ENCODE measurements at regions not wholly inside any gene's neighbourhood (a gene's known extent, or its start where the extent isn't known, plus 50 kb on each side); places are given as distances from the start of the nearest gene placed in this dataset.

DNA sequence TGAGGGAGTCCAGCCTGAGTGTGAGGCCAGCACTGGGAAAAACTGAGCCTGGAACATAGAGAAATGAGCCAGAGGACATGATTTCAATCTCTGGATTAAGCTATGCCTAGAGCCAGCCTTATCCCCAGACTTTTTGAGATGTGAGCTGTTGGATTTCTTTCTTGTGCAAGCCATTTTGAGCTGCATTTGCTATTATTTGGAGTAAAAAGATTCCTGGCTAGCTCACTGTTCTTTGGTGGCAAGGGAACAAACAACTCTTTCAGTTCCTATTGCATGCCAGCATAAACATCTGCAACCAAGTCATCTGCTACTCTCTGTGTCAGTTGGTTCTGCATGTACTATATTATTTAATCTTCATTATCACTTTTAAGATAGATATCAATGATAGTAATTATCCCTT, 70.1 kb upstream of the MAN2A1 start:
- no peaks in the 10 kb centered on the region for H3K36me3 ChIP-seq (ENCODE audit: insufficient read depth, low read length, poor library complexity, severe bottlenecking)
- no peak for TF ChIP-seq EZH2 (IDR thresholded peaks at IDR 0.05; ENCODE audit: borderline replicate concordance, low read depth, low read length, poor library complexity, severe bottlenecking)
- TF ChIP-seq, protein P1, sequence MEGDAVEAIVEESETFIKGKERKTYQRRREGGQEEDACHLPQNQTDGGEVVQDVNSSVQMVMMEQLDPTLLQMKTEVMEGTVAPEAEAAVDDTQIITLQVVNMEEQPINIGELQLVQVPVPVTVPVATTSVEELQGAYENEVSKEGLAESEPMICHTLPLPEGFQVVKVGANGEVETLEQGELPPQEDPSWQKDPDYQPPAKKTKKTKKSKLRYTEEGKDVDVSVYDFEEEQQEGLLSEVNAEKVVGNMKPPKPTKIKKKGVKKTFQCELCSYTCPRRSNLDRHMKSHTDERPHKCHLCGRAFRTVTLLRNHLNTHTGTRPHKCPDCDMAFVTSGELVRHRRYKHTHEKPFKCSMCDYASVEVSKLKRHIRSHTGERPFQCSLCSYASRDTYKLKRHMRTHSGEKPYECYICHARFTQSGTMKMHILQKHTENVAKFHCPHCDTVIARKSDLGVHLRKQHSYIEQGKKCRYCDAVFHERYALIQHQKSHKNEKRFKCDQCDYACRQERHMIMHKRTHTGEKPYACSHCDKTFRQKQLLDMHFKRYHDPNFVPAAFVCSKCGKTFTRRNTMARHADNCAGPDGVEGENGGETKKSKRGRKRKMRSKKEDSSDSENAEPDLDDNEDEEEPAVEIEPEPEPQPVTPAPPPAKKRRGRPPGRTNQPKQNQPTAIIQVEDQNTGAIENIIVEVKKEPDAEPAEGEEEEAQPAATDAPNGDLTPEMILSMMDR (conservative IDR thresholded peaks at IDR 0.05; ENCODE audit: low read depth, low read length) = no peak
- no peak for DNase-seq (ENCODE audit: low spot score)
- no TSS peak for BruUV-seq (replicated peaks)
- no peak overlapping the region for H3K4me3 ChIP-seq (ENCODE audit: low read depth, low read length, poor library complexity, severe bottlenecking)
- ChIA-PET POLR2A (ENCODE audit: low non-redundant PET) (no interaction called here), CTCF (no interaction called here)
- H3K4me1 ChIP-seq (ENCODE audit: insufficient read depth, low read length, poor library complexity, severe bottlenecking) = peaks cover 42% of the 10 kb centered on the region
- no peaks in the 10 kb centered on the region for H3K27me3 ChIP-seq (replicated peaks; ENCODE audit: insufficient read depth, low read depth, low read length, poor library complexity)
- no peaks in the 10 kb centered on the region for H3K9me3 ChIP-seq (ENCODE audit: low read depth, low read length, poor library complexity, severe bottlenecking)
- intact Hi-C loops (cut with micrococcal nuclease; ENCODE audit: unreplicated experiment) = loop anchor here (10.0 kb wide), 1 partner anchor 225 kb away; no protein-coding TSS in a partner anchor
- H3K27ac ChIP-seq (ENCODE audit: low read depth, low read length, poor library complexity, severe bottlenecking) = no peak overlapping the region

DNA sequence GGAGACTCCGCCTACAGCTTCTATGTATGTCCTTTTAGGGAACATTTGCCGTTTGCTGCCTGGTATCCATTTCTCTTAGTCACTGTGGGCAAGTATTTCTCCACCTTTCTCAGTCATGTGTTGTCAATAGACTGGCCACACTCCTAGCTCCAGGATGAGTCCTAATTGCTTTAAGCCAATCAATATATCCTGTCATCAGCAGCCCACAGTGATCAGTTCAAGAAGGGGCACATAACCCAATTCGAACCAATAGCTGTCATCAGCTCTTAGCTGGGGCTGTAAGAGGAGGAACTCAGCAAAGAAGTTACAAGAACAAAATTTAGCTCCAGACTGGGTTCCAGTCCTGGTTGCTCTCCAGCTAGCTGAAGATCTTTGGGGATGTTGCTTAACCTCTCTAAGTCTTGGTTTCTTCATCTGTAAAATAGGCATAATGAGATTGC, 70.7 kb upstream of the MAN2A1 start:
- POLR2A ChIA-PET (ENCODE audit: low non-redundant PET) = no interaction called here
- H3K36me3 ChIP-seq (ENCODE audit: insufficient read depth, low read length, poor library complexity, severe bottlenecking) = no peaks in the 10 kb centered on the region
- H3K27ac ChIP-seq (ENCODE audit: low read depth, low read length, poor library complexity, severe bottlenecking) = no peak overlapping the region
- H3K27me3 ChIP-seq (replicated peaks; ENCODE audit: insufficient read depth, low read depth, low read length, poor library complexity) = no peaks in the 10 kb centered on the region
- peaks cover 42% of the 10 kb centered on the region for H3K4me1 ChIP-seq (ENCODE audit: insufficient read depth, low read length, poor library complexity, severe bottlenecking)
- H3K4me3 ChIP-seq (ENCODE audit: low read depth, low read length, poor library complexity, severe bottlenecking) = no peak overlapping the region
- DNase-seq (ENCODE audit: low spot score) = no peak
- BruUV-seq (replicated peaks) = no TSS peak
- TF ChIP-seq, protein P1 (conservative IDR thresholded peaks at IDR 0.05; ENCODE audit: low read depth, low read length) = no peak
- no peak for TF ChIP-seq EZH2 (IDR thresholded peaks at IDR 0.05; ENCODE audit: borderline replicate concordance, low read depth, low read length, poor library complexity, severe bottlenecking)
- CTCF ChIA-PET = no interaction called here
- H3K9me3 ChIP-seq (ENCODE audit: low read depth, low read length, poor library complexity, severe bottlenecking) = no peaks in the 10 kb centered on the region
- intact Hi-C loops (cut with micrococcal nuclease; ENCODE audit: unreplicated experiment) = loop anchor here (10.0 kb wide), 1 partner anchor 226 kb away; no protein-coding TSS in a partner anchor

DNA sequence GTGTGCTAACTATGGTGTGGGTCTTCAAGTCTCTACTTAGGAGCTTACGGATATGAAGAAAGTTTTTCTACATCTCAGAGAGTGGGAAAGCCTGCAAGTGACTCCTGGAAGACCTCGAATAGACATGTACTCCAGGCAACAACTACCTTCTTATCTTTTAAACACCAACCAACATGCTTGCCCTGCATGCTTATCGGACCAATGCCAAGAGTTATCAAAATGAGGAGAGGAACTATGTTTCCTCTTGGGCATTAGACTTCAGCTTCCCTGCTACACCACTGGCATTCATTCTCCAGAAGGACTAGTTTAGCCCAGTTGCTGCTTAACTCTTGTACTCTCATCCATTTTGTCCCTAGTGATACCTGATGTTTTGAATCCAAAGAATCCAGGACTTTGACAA, 74.7 kb upstream of the MAN2A1 start:
- TF ChIP-seq EZH2 (IDR thresholded peaks at IDR 0.05; ENCODE audit: borderline replicate concordance, low read depth, low read length, poor library complexity, severe bottlenecking) = no peak
- TF ChIP-seq, protein P1 (conservative IDR thresholded peaks at IDR 0.05; ENCODE audit: low read depth, low read length) = no peak
- no peak overlapping the region for H3K27ac ChIP-seq (ENCODE audit: low read depth, low read length, poor library complexity, severe bottlenecking)
- no peak for DNase-seq (ENCODE audit: low spot score)
- intact Hi-C loops (cut with micrococcal nuclease; ENCODE audit: unreplicated experiment) = loop anchor here (5.0 to 10.0 kb wide), 5 partner anchors 127 to 973 kb away; no protein-coding TSS in a partner anchor
- H3K9me3 ChIP-seq (ENCODE audit: low read depth, low read length, poor library complexity, severe bottlenecking) = no peaks in the 10 kb centered on the region
- BruUV-seq (replicated peaks) = no TSS peak
- ChIA-PET CTCF (no interaction called here), POLR2A (ENCODE audit: low non-redundant PET) (no interaction called here)
- H3K27me3 ChIP-seq (replicated peaks; ENCODE audit: insufficient read depth, low read depth, low read length, poor library complexity) = no peaks in the 10 kb centered on the region
- H3K4me1 ChIP-seq (ENCODE audit: insufficient read depth, low read length, poor library complexity, severe bottlenecking) = peaks cover 56% of the 10 kb centered on the region
- H3K36me3 ChIP-seq (ENCODE audit: insufficient read depth, low read length, poor library complexity, severe bottlenecking) = no peaks in the 10 kb centered on the region
- H3K4me3 ChIP-seq (ENCODE audit: low read depth, low read length, poor library complexity, severe bottlenecking) = no peak overlapping the region
